WTC11 (cell line): ENCODE measurements at regions not wholly inside any gene's neighbourhood (a gene's known extent, or its start where the extent isn't known, plus 50 kb on each side); places are given as distances from the start of the nearest gene placed in this dataset.
A peak's percentile ranks its signal among the peaks of the same experiment; 100 is the strongest.

ENCODE experiments used
- ATAC-seq: fragments of 200-7000 bp; cut with Tn5 transposase; 2 replicates; pipeline ENCODE4 v1.10.0; 2021; ENCODE audit warnings: mild to moderate bottlenecking, moderate library complexity
- CTCF ChIA-PET: fragments of 300-600 bp; sonication (Branson Sonifier 250); formaldehyde crosslinking; loops from one replicate; lab custom pipeline; 2021; ENCODE audit warnings: antibody characterized with exemption; lab: Charles Lee
- POLR2A ChIA-PET: fragments of 350-600 bp; sonication (Branson Sonifier 250); formaldehyde crosslinking; loops from one replicate; lab custom pipeline; 2021; ENCODE audit warnings: antibody characterized with exemption; lab: Charles Lee
- DNase-seq: peaks from one replicate; pipeline ENCODE4 v3.0.0; 2021; ENCODE audit warnings: low spot score
- H3K27ac Mint-ChIP-seq: 2 replicates; pipeline ENCODE4 v1.8.0; 2021; ENCODE audit warnings: mixed read lengths
- H3K27me3 Mint-ChIP-seq: 2 replicates; pipeline ENCODE4 v1.8.0; 2021; ENCODE audit warnings: low read depth, mild to moderate bottlenecking, moderate library complexity, mixed read lengths
- H3K36me3 Mint-ChIP-seq: 2 replicates; pipeline ENCODE4 v1.8.0; 2021; ENCODE audit warnings: mixed read lengths
- H3K4me1 Mint-ChIP-seq: 2 replicates; pipeline ENCODE4 v1.8.0; 2022; ENCODE audit warnings: mixed read lengths
- H3K4me3 Mint-ChIP-seq: 2 replicates; pipeline ENCODE4 v1.8.0; 2021; ENCODE audit warnings: mild to moderate bottlenecking, moderate library complexity, mixed read lengths
- H3K9me3 Mint-ChIP-seq: 2 replicates; pipeline ENCODE4 v1.8.0; 2021; ENCODE audit warnings: mixed read lengths
- CBFB ChIP-seq: sonication (generic); formaldehyde crosslinking; IDR thresholded peaks from 2 replicates; pipeline ENCODE4 v1.8.1; 2022; ENCODE audit warnings: mild to moderate bottlenecking, low read depth, missing genetic modification reagents
- E2F4 ChIP-seq: sonication (generic); formaldehyde crosslinking; IDR thresholded peaks from 2 replicates; pipeline ENCODE4 v1.8.1; 2022; ENCODE audit warnings: low read depth, mild to moderate bottlenecking, moderate library complexity, missing genetic modification reagents, borderline replicate concordance
- ELF4 ChIP-seq: sonication (generic); formaldehyde crosslinking; IDR thresholded peaks from 2 replicates; pipeline ENCODE4 v1.8.1; 2022; ENCODE audit warnings: low read depth, mild to moderate bottlenecking, moderate library complexity, missing genetic modification reagents
- GTF2I ChIP-seq: fragments of 250-450 bp; sonication (Bioruptor Pico); conservative IDR thresholded peaks from 2 replicates; pipeline ENCODE4 v1.4.0; 2021; ENCODE audit warnings: mild to moderate bottlenecking
- IRF2 ChIP-seq: sonication (generic); formaldehyde crosslinking; IDR thresholded peaks from 2 replicates; pipeline ENCODE4 v1.8.0; 2022; ENCODE audit warnings: low read depth, missing genetic modification reagents, borderline replicate concordance
- JUN ChIP-seq: sonication (generic); formaldehyde crosslinking; IDR thresholded peaks from 2 replicates; pipeline ENCODE4 v1.8.0; 2023; ENCODE audit warnings: mild to moderate bottlenecking, missing genetic modification reagents
- MAX ChIP-seq: sonication (generic); formaldehyde crosslinking; IDR thresholded peaks from 2 replicates; pipeline ENCODE4 v1.8.0; 2022; ENCODE audit warnings: mild to moderate bottlenecking, missing genetic modification reagents
- MYBL2 ChIP-seq: sonication (generic); formaldehyde crosslinking; IDR thresholded peaks from 2 replicates; pipeline ENCODE4 v1.8.1; 2023; ENCODE audit warnings: mild to moderate bottlenecking, moderate library complexity, missing genetic modification reagents
- OVOL2 ChIP-seq: fragments of 250-450 bp; sonication (Bioruptor Pico); IDR thresholded peaks from 2 replicates; pipeline ENCODE4 v1.9.0; 2021; ENCODE audit warnings: mild to moderate bottlenecking, borderline replicate concordance
- PRRX2 ChIP-seq: fragments of 250-450 bp; sonication (Bioruptor Pico); IDR thresholded peaks from 2 replicates; pipeline ENCODE4 v1.8.0; 2021; ENCODE audit warnings: mild to moderate bottlenecking
- RELA ChIP-seq: sonication (generic); formaldehyde crosslinking; IDR thresholded peaks from 2 replicates; pipeline ENCODE4 v1.8.1; 2022; ENCODE audit warnings: missing genetic modification reagents, mild to moderate bottlenecking, borderline replicate concordance
- RORB ChIP-seq: fragments of 250-450 bp; sonication (Bioruptor Pico); IDR thresholded peaks from 2 replicates; pipeline ENCODE4 v1.9.0; 2021; ENCODE audit warnings: mild to moderate bottlenecking
- SP1 ChIP-seq: sonication (generic); formaldehyde crosslinking; conservative IDR thresholded peaks from 2 replicates; pipeline ENCODE4 v1.8.1; 2022; ENCODE audit warnings: missing genetic modification reagents
- TP53 ChIP-seq: sonication (generic); formaldehyde crosslinking; IDR thresholded peaks from 2 replicates; pipeline ENCODE4 v1.8.1; 2023; ENCODE audit warnings: mild to moderate bottlenecking, missing genetic modification reagents
- ZNF219 ChIP-seq: sonication (generic); formaldehyde crosslinking; IDR thresholded peaks from 2 replicates; pipeline ENCODE4 v1.8.0; 2023; ENCODE audit warnings: missing genetic modification reagents, mild to moderate bottlenecking, borderline replicate concordance
- ZNF317 ChIP-seq: sonication (generic); formaldehyde crosslinking; IDR thresholded peaks from 2 replicates; pipeline ENCODE4 v1.8.1; 2023; ENCODE audit warnings: low read depth, mild to moderate bottlenecking, moderate library complexity, missing genetic modification reagents, borderline replicate concordance
- TF ChIP-seq, protein P1 (sequence below): sonication (generic); formaldehyde crosslinking; conservative IDR thresholded peaks from 2 replicates; pipeline ENCODE4 v1.8.1; 2023; ENCODE audit warnings: mild to moderate bottlenecking, low read depth, missing genetic modification reagents, moderate library complexity
- TF ChIP-seq, protein P2 (sequence below): sonication (generic); formaldehyde crosslinking; IDR thresholded peaks from 2 replicates; pipeline ENCODE4 v1.8.0; 2022; ENCODE audit warnings: mild to moderate bottlenecking, missing genetic modification reagents
- TF ChIP-seq, protein P3 (sequence below): fragments of 250-450 bp; sonication (Bioruptor Pico); IDR thresholded peaks from 2 replicates; pipeline ENCODE4 v1.9.0; 2021; ENCODE audit warnings: moderate library complexity, mild to moderate bottlenecking, inconsistent platforms, borderline replicate concordance
- TF ChIP-seq, protein P4 (sequence below): sonication (generic); formaldehyde crosslinking; IDR thresholded peaks from 2 replicates; pipeline ENCODE4 v1.8.1; 2023; ENCODE audit warnings: mild to moderate bottlenecking, missing genetic modification reagents, moderate library complexity

DNA sequence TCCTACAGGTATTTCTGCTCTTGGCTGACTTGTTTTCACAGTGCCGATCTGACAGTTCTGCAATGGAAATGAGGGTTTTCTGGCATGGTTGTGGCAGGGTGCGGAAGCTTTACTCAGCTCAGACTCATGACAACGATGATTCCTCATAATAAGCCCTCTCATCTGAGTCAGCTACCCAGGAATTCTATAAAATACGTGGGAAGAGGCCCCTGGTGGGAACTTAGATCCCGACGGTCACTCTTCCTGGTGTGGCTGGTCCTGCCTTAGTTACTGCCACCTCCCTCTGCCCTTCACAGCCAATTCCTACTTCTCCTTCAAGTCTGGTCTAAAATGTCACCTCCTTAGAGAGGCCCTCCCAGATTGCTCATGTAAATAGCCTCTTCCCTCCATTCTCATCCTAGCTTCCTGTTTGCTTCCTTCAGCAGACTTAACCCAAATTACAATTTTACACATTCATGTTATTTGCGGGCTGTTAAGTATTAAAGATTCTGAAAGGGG, 104.2 kb upstream of the MAP1LC3B2 start:
- H3K27ac Mint-ChIP-seq = peak overlapping the region; percentile 57
- H3K4me3 Mint-ChIP-seq = no peak overlapping the region

GRCh38 chr12:116455540-116456329, 103.4 kb upstream of the MAP1LC3B2 start:
- Mint-ChIP-seq H3K4me3 (no peak overlapping the region), H3K27me3 (no peaks in the 10 kb centered on the region; the same call in 1 of the 2 replicates), H3K27ac (no peak overlapping the region; the same call in 1 of the 2 replicates), H3K4me1 (peaks cover 22% of the 10 kb centered on the region), H3K36me3 (no peaks in the 10 kb centered on the region), H3K9me3 (no peaks in the 10 kb centered on the region)
- ChIA-PET CTCF (no interaction called here), POLR2A (interaction anchor here (0.5 kb wide), 1 partner anchor 26 kb away, joined by 4 read pairs; no protein-coding TSS in a partner anchor)
- DNase-seq (no peak), ATAC-seq (no peak; the same call in 1 of the 2 replicates)
- no peak for TF ChIP-seq ZNF317
- TF ChIP-seq, protein P1, sequence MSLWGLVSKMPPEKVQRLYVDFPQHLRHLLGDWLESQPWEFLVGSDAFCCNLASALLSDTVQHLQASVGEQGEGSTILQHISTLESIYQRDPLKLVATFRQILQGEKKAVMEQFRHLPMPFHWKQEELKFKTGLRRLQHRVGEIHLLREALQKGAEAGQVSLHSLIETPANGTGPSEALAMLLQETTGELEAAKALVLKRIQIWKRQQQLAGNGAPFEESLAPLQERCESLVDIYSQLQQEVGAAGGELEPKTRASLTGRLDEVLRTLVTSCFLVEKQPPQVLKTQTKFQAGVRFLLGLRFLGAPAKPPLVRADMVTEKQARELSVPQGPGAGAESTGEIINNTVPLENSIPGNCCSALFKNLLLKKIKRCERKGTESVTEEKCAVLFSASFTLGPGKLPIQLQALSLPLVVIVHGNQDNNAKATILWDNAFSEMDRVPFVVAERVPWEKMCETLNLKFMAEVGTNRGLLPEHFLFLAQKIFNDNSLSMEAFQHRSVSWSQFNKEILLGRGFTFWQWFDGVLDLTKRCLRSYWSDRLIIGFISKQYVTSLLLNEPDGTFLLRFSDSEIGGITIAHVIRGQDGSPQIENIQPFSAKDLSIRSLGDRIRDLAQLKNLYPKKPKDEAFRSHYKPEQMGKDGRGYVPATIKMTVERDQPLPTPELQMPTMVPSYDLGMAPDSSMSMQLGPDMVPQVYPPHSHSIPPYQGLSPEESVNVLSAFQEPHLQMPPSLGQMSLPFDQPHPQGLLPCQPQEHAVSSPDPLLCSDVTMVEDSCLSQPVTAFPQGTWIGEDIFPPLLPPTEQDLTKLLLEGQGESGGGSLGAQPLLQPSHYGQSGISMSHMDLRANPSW (CRISPR knock-in tag) = no peak
- TF ChIP-seq TP53 = no peak
- TF ChIP-seq, protein P2, sequence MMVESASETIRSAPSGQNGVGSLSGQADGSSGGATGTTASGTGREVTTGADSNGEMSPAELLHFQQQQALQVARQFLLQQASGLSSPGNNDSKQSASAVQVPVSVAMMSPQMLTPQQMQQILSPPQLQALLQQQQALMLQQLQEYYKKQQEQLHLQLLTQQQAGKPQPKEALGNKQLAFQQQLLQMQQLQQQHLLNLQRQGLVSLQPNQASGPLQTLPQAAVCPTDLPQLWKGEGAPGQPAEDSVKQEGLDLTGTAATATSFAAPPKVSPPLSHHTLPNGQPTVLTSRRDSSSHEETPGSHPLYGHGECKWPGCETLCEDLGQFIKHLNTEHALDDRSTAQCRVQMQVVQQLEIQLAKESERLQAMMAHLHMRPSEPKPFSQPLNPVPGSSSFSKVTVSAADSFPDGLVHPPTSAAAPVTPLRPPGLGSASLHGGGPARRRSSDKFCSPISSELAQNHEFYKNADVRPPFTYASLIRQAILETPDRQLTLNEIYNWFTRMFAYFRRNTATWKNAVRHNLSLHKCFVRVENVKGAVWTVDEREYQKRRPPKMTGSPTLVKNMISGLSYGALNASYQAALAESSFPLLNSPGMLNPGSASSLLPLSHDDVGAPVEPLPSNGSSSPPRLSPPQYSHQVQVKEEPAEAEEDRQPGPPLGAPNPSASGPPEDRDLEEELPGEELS (CRISPR knock-in tag) = no peak
- no peak for TF ChIP-seq MYBL2 (CRISPR knock-in tag)
- no peak for TF ChIP-seq JUN (CRISPR knock-in tag)
- TF ChIP-seq IRF2 (CRISPR knock-in tag) = no peak

More for the DNA sequence above, 104.2 kb upstream of the MAP1LC3B2 start:
- ChIA-PET POLR2A (interaction anchor here (0.5 kb wide), 1 partner anchor 25 kb away, joined by 4 read pairs; no protein-coding TSS in a partner anchor), CTCF (no interaction called here)
- H3K9me3 Mint-ChIP-seq = peaks cover 6% of the 10 kb centered on the region; the same call in 1 of the 2 replicates
- H3K36me3 Mint-ChIP-seq = no peaks in the 10 kb centered on the region
- peaks cover 22% of the 10 kb centered on the region for H3K4me1 Mint-ChIP-seq
- DNase-seq (no peak), ATAC-seq (peak; percentile 50)
- H3K27me3 Mint-ChIP-seq = no peaks in the 10 kb centered on the region; the same call in 1 of the 2 replicates
- TF ChIP-seq, protein P3, sequence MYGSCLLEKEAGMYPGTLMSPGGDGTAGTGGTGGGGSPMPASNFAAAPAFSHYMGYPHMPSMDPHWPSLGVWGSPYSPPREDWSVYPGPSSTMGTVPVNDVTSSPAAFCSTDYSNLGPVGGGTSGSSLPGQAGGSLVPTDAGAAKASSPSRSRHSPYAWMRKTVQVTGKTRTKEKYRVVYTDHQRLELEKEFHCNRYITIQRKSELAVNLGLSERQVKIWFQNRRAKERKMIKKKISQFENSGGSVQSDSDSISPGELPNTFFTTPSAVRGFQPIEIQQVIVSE = no peak
- TF ChIP-seq RELA (no peak), OVOL2 (CRISPR knock-in tag) (no peak), PRRX2 (CRISPR knock-in tag) (no peak), RORB (CRISPR knock-in tag) (no peak), MAX (CRISPR knock-in tag) (no peak), E2F4 (CRISPR knock-in tag) (no peak), CBFB (CRISPR knock-in tag) (no peak), ZNF219 (CRISPR knock-in tag) (no peak), JUN (CRISPR knock-in tag) (no peak), ELF4 (CRISPR knock-in tag) (no peak), SP1 (CRISPR knock-in tag) (no peak), GTF2I (CRISPR knock-in tag) (no peak)
- TF ChIP-seq, protein P4, sequence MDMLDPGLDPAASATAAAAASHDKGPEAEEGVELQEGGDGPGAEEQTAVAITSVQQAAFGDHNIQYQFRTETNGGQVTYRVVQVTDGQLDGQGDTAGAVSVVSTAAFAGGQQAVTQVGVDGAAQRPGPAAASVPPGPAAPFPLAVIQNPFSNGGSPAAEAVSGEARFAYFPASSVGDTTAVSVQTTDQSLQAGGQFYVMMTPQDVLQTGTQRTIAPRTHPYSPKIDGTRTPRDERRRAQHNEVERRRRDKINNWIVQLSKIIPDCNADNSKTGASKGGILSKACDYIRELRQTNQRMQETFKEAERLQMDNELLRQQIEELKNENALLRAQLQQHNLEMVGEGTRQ = no peak
